NCI-H146 treated with DMSO at 0.1 percent for 48 hours (cell line): ENCODE measurements at regions not wholly inside any gene's neighbourhood (a gene's known extent, or its start where the extent isn't known, plus 50 kb on each side); places are given as distances from the start of the nearest gene placed in this dataset.
"Not testable (repeated sequence)": the region's sequence is repeated elsewhere in the genome, so short reads cannot be mapped to it uniquely, and the experiment has no call there.

Experiments
- DNase-seq: peaks from one replicate; lab custom pipeline; 2025; ENCODE audit not compliant: unreplicated experiment; lab: John Stamatoyannopoulos, UW

- no peak for DNase-seq
Observed at GRCh38 chrX:26631385-26631784, 415.4 kb downstream of the MAGEB5 start.

- no peak for DNase-seq
Observed at GRCh38 chrX:26613956-26614355, 398.0 kb downstream of the MAGEB5 start.

- DNase-seq = no peak
Observed at GRCh38 chrX:26606971-26607370, 391.0 kb downstream of the MAGEB5 start.

GRCh38 chrX:26597981-26598380 lies 382.0 kb downstream of the MAGEB5 start:
- DNase-seq = no peak

- DNase-seq = no peak
Observed at GRCh38 chrX:26590849-26591248, 374.9 kb downstream of the MAGEB5 start.

- DNase-seq = no peak
Observed at GRCh38 chrX:26586570-26586969, 370.6 kb downstream of the MAGEB5 start.

GRCh38 chrX:26581091-26581490 lies 365.1 kb downstream of the MAGEB5 start:
- no peak for DNase-seq

- no peak for DNase-seq
Observed at GRCh38 chrX:26580021-26580420, 364.1 kb downstream of the MAGEB5 start.

GRCh38 chrX:26574234-26574633 lies 358.3 kb downstream of the MAGEB5 start:
- no peak for DNase-seq

GRCh38 chrX:26562156-26562555 lies 346.2 kb downstream of the MAGEB5 start:
- DNase-seq = peak; percentile 21

GRCh38 chrX:26559855-26560254 lies 343.9 kb downstream of the MAGEB5 start:
- DNase-seq = no peak

- no peak for DNase-seq
Observed at GRCh38 chrX:26558719-26559386, 342.9 kb downstream of the MAGEB5 start.

GRCh38 chrX:26557691-26558321 lies 341.8 kb downstream of the MAGEB5 start:
- DNase-seq = no peak

- DNase-seq = not testable (repeated sequence)
Observed at GRCh38 chrX:26525768-26526167, 309.8 kb downstream of the MAGEB5 start.

GRCh38 chrX:26522501-26522900 lies 306.5 kb downstream of the MAGEB5 start:
- no peak for DNase-seq

GRCh38 chrX:26511589-26512363 lies 295.8 kb downstream of the MAGEB5 start:
- DNase-seq = no peak

- DNase-seq = no peak
Observed at GRCh38 chrX:26470941-26471340, 255.0 kb downstream of the MAGEB5 start.

GRCh38 chrX:26466387-26466786 lies 250.4 kb downstream of the MAGEB5 start:
- no peak for DNase-seq

- no peak for DNase-seq
Observed at GRCh38 chrX:26445288-26445687, 229.3 kb downstream of the MAGEB5 start.

GRCh38 chrX:26444417-26444816 lies 228.4 kb downstream of the MAGEB5 start:
- DNase-seq = not testable (repeated sequence)

- peak; percentile 1 for DNase-seq
Observed at GRCh38 chrX:26442340-26442739, 226.4 kb downstream of the MAGEB5 start.

- no peak for DNase-seq
Observed at GRCh38 chrX:26414534-26414933, 198.6 kb downstream of the MAGEB5 start.
